Astrocyte (in vitro differentiated cells and primary cell): ENCODE measurements at regions not wholly inside any gene's neighbourhood (a gene's known extent, or its start where the extent isn't known, plus 50 kb on each side); places are given as distances from the start of the nearest gene placed in this dataset.

Experiments
- CTCF ChIP-seq: IDR thresholded peaks from 2 replicates; pipeline ENCODE4 v1.5.1; 2011; ENCODE audit warnings: low read depth, mild to moderate bottlenecking, inconsistent platforms, low read length, moderate library complexity; ENCODE audit not compliant: insufficient read depth
- EZH2 ChIP-seq: IDR thresholded peaks from 2 replicates; pipeline ENCODE4 v1.6.1; 2012; ENCODE audit warnings: mild to moderate bottlenecking, low read length, inconsistent platforms; ENCODE audit not compliant: insufficient read depth

- TF ChIP-seq EZH2 (no peak), CTCF (no peak)
Observed at GRCh38 chr3:76222201-76222600, 436.9 kb upstream of the ZNF717 start.
